ENCODE measurements at regions not wholly inside any gene's neighbourhood (a gene's known extent, or its start where the extent isn't known, plus 50 kb on each side); places are given as distances from the start of the nearest gene placed in this dataset.
"Not testable (repeated sequence)": the region's sequence is repeated elsewhere in the genome, so short reads cannot be mapped to it uniquely, and the experiment has no call there.

DNA sequence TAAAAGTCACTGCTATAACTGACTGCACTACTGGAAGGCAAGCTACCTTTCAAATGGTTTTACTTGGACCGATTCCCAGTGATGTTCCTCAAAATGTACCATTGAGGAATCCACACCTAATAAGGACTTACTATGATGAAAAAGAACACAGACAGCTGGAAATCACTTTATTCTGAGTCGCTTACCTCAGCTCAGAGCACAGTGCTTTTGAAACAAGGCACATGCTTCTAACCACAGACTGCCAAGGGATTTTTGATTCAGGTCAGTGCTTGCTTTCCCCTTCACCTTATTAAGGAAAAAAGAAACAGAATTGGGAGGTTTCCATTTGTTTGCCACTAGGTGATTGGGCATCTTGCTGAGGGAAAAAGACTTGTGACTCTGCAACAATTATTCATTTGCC, 707.5 kb upstream of the FSHR start:
- no peak for DNase-seq

GRCh38 chr2:49860834-49861233, 706.5 kb upstream of the FSHR start:
- DNase-seq = no peak

- DNase-seq = no peak
These were observed 705.9 kb upstream of the FSHR start for GRCh38 chr2:49860170-49860569.

GRCh38 chr2:49858657-49859056, 704.3 kb upstream of the FSHR start:
- no peak for DNase-seq

GRCh38 chr2:49858113-49858490, 703.8 kb upstream of the FSHR start:
- no peak for DNase-seq

- no peak for DNase-seq
These were observed 703.2 kb upstream of the FSHR start for GRCh38 chr2:49857371-49858112.

GRCh38 chr2:49845671-49846070, 691.4 kb upstream of the FSHR start:
- no peak for DNase-seq

DNA sequence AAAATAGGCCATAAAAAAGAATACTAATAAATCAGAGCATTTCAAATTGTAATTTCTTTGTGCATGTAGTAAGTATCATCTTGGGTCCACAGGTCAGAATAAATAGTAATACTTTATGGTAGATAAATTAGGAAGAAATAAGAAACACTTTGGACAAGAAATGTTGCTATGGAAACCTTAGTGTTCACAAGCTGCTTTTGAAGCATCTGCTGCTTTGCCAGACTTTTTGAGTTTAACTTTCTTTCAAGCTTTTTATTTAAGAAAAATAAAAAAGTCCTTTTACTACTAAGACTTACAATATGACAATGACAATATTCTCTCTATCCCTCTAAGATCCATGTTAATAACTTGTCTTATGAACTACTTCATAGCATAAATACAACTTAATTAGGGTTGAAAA, 690.7 kb upstream of the FSHR start:
- DNase-seq = no peak

DNA sequence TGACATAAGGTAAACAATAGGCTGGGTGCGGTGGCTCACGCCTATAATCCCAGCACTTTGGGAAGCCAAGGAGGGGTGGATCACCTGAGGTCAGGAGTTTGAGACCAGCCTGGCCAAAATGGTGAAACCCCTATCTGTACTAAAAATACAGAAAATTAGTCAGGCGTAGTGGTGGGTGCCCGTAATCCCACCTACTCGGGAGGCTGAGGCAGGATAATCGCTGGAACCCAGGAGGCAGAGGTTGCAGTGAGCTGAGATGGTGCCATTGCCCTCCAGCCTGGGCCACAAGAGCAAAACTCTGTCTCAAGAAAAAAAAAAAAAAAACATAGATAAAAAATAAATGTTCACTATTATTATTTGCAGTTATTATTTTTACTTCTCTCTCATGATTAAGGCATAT, 689.8 kb upstream of the FSHR start:
- DNase-seq = not testable (repeated sequence)

- DNase-seq = no peak
These were observed 689.0 kb upstream of the FSHR start for GRCh38 chr2:49843314-49843713.

- no peak for DNase-seq
These were observed 686.2 kb upstream of the FSHR start for GRCh38 chr2:49840428-49840975.

DNA sequence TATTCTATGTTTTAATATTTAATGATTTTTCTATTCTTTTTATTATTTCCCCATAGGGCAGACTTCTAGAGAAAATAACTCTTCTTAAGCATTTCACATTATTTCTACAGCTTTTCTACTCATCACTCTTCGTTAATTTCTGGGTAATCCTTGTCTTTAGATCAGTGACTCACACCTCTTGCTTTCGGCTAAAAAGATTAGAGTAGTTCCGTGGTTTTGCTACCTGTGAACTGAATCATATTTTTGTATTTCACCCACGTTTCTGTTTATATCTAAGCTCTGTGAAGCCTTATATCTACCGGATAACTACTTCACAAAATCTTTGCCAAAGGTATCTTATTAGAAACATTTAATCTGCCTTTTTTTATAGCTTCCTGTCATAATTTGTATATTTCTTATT, 685.5 kb upstream of the FSHR start:
- no peak for DNase-seq

DNA sequence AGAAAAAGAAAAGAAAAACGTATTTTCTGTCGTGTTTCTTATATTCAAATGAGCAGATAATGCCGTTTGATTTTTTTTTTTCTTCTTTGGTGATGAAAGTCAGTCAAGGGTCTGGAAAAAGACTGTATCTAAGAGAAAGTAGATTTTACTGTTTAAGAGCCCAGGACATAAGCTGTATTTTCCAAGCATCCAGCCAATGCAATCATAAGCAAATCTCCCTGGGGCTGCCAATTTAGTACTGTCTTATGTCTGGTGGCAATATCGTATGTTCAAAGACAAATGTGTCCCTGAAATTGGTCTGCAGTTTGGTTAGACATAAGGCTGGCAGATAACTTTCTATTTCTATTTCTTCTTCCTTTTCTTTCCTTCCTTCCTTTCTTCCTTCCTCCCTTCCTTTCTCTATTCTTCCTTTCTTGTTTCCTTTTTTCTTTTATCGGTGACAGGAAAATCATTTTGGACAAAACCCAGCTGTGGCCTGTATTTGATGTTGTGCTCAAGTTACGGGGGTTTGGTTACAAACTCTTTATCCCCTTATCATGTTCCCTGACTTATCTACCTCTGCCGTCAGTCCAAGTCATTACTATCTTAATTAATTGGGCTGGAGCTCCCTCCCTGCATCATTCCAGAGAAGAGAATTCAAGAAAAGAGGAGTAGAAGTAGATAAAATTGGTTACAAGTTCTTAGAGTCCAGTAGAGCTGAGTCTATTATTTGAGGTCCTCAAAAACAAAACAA, 683.4 kb upstream of the FSHR start:
- DNase-seq = no peak

DNA sequence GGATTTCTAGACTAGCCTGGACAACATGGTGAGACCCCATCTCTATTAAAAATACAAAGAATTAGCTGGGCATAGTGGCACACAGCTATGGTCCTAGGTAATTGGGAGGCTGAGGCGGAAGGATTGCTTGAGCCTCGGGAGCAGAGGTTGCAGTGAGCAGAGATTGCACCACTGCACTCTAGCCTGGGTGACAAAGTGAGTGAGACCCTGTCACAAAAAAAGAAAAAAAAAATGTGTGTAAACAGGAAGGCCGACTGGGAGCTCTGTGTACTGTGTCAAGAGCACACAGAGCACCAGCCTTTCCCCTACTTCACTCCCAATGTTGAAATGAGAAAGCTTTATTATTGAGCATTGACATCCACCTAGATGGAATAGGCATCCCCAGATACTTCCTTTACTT, 681.7 kb upstream of the FSHR start:
- DNase-seq = no peak

- no peak for DNase-seq
These were observed 680.1 kb upstream of the FSHR start for GRCh38 chr2:49834433-49834832.

GRCh38 chr2:49832555-49832954, 678.2 kb upstream of the FSHR start:
- no peak for DNase-seq

GRCh38 chr2:49831698-49832367, 677.5 kb upstream of the FSHR start:
- DNase-seq = no peak

GRCh38 chr2:49830846-49831245, 676.5 kb upstream of the FSHR start:
- DNase-seq = no peak

GRCh38 chr2:49827366-49827765, 673.1 kb upstream of the FSHR start:
- DNase-seq = no peak

GRCh38 chr2:49813208-49813607, 658.9 kb upstream of the FSHR start:
- no peak for DNase-seq

DNA sequence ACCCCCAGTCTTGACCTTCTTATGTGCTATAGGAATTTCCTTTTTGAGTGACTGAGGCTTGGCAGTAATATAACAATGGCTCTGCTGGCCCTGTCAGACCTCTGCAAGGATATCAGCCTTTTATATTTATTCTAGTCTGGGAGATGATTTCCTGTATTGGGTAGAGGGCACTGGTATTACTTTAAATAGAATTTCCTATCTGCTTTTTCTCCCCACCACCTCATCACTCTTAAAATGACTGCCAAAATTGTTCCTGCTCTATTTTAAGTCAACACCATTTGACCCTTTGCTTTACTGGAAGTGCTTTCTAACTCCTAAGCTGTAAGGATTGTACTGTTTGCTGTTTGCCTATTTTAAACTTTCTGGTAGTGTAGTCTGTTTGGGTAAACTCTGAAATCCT, 658.4 kb upstream of the FSHR start:
- DNase-seq = no peak

DNA sequence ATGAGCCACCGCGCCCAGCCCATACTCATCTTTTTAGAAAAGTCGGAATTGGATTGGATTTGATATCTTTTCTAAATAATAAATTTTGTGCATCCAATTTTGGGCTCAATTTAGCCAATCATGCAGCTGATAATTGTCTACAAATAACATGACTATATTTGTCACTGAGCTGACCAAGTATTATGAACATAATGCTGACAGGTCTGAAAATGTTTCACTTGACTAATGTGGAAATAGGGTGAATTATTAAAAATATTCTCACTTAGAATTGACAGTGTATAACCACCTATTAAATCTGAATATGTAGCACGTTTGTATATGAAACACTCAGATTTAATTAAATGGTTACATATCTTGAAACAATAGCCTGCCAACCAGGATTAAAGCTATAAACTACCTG, 657.2 kb upstream of the FSHR start:
- no peak for DNase-seq

- DNase-seq = no peak
These were observed 653.4 kb upstream of the FSHR start for GRCh38 chr2:49807689-49808088.

GRCh38 chr2:49804111-49804510, 649.8 kb upstream of the FSHR start:
- DNase-seq = no peak
